CD4-positive, alpha-beta T cell treated with Interleukin-15 for 1 hour (primary cell): ENCODE measurements at regions not wholly inside any gene's neighbourhood (a gene's known extent, or its start where the extent isn't known, plus 50 kb on each side); places are given as distances from the start of the nearest gene placed in this dataset.

Experiments used
- DNase-seq: peaks from one replicate; pipeline ENCODE4 v3.0.0-alpha.2; 2020

DNA sequence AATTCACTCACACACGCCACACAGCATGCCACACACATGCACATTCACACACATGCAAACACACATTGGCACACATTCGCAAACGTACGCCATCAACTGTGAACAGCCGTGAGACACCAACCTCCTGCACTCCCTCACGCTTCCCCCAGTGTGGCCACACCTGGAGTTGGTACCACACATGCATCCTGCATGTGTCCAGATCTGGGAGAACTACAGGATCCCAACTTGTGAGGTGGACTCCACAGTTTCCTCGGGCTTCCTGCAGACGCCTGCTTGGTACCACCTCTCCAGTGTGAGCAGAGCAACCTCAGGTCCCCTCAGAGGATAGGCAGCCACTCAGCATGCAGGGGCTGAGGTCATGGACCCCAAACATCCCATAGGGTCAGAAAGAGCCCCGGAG is 239.0 kb downstream of the EIPR1 start:
- no peak for DNase-seq

DNA sequence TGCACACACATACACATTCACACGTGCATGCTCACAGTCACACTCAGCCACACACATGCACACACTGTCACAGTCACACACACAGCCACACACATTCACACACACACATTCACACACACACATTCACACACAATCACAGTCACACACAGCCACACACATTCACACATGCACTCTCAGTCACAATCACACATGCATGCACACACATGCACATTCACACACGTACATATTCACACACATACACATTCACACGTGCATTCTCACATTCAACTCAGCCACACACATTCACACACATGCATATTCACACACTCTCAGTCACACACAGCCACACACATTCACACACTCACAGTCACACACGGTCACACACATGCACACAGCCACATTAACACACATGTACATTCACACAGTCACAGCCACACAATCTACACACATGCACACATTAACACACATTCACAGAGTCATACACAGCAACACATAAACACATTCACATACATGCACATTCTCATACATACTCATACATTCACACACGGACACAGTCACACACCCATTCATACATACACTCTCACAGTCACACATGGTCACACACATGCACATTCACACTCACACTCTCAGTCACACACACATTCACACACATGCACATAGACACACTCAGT is 239.8 kb downstream of the EIPR1 start:
- no peak for DNase-seq

DNA sequence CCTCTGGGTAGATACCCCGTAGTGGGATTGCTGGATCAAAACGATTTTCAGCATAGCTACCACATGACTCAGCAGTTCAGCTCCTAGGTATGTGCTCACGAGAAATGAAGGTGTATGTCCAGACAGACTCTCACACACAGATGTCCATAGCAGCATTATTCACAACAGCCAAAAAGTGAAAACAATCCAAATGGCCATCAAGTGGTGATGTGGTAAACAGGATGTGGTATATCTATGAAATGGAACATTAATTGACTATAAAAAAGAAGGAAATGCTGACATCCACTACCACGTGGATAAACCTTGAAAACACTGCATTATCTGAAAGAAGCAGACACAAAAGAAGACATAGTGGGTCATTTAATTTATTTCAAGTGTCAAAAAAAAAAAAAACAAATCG is 241.9 kb downstream of the EIPR1 start:
- DNase-seq, result no peak

DNA sequence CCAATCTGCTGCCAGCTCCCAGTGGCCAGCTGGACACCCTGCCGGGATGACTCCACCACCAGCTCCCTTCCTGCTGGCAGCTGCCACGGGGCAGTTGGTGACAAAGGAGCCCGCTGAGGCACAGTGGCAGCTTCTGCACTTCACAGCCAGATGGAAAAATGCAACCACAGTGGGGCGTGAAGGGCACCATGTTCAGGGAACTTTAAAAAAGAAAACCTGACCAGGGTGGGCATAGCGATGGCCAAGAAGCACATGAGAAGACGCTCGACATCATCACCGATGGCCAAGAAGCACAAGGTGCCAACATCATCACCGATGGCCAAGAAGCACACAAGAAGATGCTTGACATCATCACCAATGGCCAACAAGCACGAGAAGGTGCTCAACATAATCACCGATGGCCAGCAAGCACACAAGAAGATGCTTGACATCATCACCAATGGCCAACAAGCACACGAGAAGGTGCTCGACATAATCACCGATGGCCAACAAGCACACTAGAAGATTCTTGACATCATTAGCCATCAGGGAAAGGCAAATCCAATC is 243.5 kb downstream of the EIPR1 start:
- DNase-seq, result no peak

DNA sequence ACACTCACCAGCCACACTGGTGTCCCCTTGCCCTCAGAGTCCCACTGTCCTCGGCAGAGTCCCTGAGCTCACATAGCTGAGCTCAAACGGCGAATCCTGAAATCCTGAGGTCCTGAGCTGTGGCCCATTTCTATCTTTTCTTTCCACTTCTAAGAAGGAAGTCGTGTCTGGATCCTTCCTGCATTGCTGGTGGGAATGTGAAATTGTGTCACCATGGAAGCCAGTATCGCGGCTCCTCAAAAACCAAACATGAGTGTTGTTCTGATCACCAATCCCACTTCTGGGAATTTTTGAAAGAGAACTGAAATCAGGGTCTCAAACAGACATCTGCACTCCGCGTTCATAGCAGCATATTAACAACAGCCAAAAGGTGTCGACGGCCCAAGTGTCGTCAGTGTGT is 244.7 kb downstream of the EIPR1 start:
- DNase-seq, result no peak

DNA sequence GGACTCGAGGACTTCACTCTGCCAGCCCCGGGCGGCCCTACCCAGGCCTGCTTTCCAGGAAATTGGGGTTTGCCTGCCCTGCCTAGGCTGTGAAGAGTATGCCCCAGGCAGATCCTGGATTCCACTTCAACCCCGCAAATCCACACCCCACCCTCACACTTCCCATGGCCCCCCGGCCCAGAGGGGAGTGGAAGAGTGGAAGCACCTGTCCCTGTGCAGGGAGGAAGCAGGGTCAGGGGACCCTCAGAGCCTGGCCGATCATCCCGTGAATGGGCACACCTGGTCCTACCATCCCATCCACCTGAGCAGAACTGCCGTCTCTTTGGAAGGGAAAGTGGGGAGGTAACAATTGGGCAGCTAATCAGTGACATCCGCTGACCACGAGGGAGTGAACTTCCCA is 245.2 kb downstream of the EIPR1 start:
- no peak for DNase-seq

DNA sequence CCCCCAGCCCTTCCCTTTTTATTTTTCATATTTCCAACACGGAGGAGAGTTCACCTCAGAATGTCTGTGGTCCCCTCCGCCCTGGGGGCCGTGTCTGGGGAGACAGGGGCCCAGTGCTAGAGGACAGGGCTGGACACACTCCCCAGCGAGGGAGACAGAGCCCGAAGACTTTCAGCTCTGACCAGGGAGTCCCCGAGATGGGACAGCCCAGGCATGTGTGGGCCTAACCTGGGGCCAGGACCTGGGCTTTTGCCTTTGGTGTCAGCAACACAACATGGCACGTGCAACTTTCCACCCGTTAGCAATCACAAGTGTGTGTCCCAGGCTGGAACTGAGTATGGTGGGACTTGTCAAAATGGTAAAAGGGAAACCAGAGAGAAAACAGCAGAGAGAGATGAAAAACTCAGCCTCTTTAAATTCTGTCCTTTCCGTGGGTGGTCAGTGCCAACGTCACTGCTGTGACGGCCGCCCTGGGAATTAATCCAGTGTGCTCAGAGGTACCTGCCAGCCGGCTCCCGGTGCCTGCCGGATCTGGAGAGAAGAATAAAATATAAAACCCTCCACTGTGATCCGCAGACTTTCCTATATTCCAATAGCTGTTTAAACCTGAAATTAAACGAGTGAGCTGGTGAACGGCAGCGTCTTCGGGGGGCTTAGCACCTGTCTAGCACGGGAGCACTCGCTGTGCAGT is 245.8 kb downstream of the EIPR1 start:
- DNase-seq, result no peak

DNA sequence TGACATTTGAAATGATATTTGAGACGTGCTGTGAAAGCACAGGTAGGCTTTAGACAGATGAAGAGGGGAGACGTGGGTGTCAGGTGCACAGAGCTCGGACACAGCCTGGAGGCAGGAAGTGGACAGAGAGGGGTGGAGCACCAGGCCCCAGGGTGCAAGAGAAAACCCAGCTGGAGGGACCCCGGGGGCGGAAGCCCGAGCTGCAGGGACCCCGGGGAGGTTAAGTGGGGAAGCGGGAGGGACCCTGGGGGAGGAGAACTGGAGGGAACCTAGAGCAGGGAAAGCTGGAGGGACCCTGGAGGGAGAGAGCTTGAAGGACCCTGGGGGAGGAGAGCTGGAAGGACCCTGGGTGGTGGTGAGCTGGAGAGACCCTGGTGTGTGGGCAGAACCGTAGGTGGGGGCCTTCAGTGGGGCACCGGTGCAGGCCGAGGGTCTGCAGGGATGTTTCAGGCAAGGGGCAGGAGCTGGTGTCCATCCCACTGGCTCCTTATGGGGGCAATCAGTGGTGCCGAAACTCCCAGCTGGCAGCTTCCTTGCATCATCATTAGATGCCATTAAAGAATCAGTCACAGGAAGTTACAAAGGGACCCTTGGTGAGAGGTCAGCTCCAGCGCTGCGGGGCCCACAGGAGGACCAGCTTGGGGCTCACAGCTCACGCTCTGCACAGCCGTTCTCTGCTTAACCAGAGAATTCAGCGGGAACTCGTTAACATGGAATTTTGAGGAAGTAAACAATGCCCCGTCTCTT is 246.6 kb downstream of the EIPR1 start:
- no peak for DNase-seq

DNA sequence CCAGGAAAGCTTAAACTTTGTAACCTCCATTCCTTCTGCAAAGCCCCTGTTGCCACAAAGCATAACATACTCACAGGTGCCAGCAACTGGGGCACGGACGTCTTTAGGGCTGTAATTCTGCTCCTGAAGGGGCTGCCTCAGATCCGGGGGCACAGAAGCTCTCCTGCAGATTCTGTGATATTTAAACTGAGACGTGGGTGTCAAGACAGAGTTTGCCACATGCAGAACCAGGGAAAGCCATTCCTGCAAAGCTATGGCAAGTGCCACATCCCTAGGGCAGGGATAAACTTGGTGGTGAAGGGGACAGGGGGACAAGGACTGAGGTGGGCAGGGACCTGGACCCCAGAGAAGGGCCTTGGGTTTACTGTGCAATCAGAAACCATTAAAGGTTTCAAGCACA is 247.2 kb downstream of the EIPR1 start:
- no peak for DNase-seq

DNA sequence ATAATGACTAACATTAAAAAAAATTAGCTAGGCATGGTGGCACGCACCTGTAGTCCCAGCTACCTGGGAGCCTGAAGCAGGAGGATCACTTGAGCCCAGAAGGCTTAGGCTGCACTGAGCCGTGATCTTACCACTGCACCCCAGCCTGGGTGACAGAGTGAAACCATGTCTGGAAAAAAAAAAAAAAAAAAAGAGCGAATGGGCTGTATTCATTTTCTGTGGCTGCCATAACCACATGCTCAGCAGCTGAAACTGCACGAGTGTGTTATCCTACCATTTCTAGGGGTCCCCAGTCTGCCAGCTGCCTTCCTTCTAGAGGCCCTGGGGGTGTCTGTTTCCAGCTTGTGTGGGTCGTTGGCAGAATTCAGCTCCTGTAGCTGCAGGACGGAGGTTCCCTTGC is 247.8 kb downstream of the EIPR1 start:
- DNase-seq, result no peak

DNA sequence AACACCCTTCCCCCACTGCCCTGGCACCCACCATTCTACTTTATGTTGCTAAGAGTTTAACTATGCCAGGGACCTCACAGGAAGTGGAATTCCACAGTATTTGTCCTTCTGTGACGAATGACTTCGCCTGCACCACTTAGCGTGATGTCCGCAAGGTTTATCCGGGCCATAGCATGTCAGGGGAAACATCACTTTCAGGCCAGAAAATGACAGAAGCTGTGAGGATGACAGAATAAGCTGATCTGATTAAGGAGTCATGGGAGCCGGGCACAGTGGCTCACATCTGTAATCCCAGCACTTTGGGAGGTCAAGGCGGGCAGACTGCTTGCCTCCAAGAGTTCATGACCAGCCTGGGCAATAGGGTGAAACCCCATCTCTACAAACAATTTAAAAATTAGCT is 248.8 kb downstream of the EIPR1 start:
- DNase-seq, result no peak

DNA sequence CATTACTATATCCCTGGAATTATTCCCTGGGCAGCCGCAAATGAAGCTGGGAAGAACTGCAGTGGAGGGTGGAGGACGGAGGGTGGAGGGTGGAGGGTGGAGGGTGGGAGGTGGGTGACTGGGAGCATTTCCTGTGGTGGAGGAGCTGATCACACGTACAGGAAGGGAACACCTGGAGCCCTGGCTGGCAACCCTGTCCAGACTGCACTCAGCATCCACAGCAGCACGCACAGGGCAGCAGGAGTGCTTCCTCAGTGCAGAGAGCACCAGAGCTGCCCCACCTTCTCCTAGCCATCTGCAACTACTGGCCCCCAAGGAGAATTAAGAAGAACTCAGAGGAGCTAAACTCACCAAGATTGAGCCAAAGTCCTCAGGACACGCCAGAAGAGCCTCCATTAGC is 249.9 kb downstream of the EIPR1 start:
- DNase-seq, result no peak

DNA sequence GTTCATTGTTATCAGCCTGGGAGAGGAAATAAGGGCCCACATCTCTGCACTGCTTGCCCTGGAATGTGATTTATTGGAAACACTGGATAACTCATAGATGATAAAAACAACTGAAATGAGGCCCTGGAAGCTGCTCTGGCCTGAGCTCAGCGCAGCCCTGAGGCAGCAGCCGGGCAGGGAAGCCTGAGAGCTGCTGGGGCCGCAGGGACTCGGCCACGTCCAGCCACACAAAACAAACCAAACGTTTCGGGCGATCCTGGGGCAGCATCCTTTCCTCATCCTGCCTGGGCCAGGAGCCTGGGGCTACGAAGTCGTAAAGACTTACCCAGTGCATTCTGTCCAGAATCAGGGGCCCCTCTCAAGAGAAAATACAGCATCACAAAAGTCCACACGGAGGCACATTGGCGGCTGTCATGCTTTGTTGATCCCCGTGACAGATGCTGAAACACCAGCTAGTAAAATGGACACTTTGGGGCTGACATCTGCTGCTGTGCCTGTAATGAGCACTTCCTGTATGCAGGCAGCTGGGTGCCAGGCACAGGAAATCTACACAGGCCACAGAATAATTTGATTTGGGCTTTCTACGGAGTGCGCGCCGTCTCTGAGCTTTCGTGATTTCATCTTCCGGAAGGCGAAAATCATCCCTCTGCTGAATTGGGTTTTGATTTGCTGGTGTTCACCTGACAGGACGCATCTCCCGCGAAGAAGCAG is 250.6 kb downstream of the EIPR1 start:
- DNase-seq, result no peak

DNA sequence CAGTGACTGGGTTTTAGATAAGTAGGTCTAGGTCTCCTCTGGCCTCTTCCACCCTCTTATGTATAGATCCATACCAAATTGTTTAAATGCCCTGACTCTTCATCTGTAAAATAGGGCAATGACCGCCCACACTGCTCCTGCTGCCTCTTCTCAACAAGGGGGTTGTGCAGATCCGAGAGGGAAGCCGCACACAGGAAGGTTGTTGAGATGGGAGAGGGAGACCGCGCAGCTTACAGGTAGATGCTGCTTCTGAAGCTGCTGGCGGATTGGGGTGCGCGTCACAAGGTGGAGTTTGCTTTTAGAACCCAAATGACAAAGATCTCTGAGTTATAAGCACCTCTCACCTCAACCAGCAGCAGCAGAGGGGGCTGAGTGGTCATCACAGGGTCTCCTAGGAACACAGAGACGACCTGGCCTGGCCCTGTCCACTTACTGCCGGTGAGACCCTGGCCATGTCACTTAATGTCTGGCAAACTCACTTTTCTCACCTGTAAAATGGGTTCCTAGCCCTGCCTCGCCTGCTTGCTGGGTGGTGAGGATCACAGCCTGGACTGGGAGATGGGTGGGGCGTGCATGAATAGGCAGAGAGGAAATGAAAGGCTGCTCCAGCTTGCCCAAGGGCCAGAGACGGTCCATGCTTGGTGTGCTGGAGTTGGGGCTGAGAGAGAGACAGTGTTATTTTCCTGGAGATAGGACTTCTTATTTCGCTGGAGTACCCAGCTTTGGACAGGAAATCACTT is 251.3 kb downstream of the EIPR1 start:
- DNase-seq, result no peak

DNA sequence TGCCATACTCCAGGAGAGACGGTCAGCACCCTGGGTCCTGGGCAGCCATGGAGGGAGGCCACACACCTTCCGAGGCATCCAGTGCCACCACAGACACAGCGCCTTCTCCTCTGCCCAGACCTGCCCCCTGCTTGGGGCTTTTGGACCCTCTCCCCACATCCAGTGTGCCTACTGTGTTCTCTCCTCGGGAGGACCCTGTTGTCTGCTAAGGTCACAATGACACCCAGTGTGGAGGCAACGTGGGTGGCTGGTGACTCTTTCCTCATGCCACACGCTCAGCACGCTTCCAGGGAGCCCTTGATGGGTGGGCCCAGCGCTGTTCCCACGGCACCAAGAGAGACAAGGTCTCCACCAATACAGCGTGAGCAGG is 251.9 kb downstream of the EIPR1 start:
- DNase-seq, result no peak

DNA sequence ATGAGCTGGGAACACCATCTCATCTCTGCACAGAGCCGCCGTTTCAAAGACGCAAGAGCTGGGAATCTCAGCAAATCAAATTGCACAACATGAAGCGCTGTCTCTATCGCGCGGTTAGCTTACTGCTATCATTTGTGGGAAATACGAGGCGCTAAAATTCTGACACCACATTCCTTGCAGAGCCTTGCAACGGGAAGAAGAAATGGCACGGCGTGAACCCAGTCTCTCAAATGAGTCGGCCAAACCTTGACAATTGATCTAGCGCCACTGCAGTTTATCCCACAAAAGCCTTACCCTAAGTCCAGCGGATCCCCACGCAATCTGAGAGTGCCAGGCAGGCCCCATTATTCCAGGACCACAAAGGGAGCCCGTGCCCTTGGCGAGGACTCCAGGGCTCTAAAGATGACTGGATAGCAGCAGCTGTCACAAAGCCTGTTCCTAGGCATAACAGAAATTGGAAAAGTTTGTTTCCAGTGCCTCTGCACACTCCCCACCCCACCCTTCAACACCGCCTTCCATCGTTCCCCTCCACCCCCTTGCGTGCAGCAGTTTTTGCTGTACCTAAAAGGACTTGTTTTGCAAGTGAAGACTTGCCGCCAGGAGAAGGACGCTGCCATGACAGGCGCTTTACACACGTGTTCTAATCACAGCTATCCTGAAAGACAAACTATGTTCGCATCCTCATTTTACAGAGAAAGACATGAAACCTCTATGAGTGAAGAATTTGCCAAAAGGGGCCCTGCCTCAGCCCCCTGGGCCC is 252.4 kb downstream of the EIPR1 start:
- DNase-seq, result no peak

DNA sequence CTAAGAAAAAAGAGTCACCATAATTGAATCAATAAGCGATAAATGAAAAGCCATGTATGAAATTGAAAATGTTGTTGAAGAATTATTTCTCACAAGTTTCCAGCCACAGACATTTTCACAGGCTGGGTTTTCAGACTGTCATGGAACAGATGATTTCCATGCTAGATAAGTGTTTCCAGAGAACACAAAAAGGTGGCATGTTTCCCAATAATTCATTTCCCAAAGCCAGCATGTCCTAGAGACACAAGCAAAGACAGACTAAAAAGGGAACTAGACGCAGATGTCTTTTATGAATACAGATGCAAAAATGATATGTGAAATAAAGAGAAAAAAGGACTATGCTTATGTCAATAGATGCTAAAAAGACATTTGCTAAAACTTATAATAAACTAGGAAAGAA is 255.1 kb downstream of the EIPR1 start:
- DNase-seq, result no peak

DNA sequence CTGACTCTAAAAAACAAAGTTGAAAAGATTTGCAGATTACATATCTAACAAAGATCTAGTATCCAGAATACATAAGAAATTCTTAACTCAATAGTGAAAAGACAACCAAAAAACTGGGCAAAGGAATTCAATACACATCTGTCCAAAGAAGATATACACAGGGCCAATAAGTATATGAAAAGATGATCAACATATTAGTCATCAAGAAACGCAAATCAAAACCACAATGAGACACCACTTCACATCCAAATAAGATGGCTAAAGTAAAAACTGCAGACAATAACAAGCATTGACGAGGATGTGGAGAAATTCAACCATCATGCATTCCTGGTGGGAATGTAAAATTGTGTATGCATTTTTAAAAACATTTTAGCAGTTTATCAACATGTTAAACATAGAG is 256.0 kb downstream of the EIPR1 start:
- no peak for DNase-seq

DNA sequence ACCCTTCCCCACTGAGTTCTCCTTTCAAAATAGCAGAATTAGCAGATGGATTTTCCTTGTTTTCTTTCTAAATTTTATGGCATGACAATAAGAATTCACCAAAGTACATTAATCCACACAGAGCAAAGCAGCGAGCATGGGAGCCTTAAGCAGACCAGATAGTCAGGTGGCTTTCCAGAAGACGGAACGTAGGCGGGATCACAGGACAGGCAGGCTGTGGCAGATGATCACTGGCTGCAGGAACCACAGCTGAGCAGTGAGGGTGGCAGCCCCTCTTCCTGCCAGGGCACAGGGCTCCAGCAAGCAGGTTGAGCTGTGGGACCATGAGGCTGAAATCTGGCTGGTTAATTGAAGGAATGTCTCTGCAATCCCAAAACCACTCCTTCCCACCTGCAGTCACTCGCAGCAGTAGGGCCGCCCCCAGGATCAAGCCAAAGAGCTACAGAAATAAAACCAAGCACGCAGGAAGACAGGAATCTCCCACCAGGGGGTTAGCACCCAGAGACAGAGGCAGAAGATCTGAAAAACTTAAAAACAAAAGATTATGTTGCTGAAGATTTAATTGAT is 259.9 kb downstream of the EIPR1 start:
- no peak for DNase-seq

DNA sequence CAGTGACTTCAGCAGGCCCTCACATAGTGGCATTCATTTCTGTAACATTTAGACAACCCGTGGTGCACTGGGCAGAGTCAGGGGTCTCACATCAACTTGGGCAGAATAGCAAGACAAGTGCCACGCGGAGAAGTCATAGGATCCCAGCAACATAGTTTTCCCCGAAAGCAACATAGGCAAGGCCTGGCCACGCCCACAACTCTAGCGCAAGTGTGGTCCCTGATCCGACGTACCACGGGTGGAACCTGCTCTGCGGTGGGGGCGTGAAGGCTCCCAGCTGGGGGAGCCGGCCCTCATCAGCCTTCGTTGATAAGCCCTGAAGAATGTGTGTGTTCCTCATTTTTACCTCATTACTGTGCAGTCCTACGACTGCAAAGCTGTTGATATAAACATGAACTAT is 261.2 kb downstream of the EIPR1 start:
- no peak for DNase-seq

DNA sequence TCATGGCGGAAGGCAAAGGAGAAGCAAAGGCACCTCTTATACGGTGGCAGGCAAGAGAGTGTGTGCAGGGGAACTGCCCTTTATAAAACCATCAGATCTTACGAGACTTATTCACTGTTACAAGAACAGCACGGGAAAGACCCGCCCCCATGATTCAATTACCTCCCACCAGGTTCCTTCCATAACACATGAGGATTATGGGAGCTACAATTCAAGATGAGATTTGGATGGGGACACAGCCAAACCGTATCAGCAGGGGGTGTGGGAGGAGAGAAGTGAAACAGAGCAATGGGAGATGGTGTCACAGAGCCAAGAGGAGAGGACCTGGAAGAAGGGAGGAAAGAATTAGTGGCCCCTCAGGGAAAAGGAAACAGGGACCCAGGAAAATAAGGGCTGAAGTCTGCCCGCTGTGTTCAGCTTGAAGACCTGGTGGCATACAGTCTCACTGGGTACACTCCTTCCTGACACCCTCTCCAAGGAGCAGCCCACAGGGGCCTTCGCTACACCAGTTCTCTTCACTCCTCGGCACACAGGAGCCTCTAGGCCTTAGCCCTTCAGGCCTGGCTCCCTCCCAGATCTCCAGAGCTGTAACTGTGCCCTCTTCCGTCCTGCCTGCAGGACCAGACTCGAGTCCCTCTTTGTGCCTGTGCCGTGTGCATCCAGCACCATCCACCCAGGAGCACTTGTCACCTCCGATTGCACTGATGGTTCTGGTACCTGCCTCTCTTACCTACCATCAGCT is 262.1 kb downstream of the EIPR1 start:
- DNase-seq, result no peak
